Cardiac fibroblast (primary cell): ENCODE measurements at regions not wholly inside any gene's neighbourhood (a gene's known extent, or its start where the extent isn't known, plus 50 kb on each side); places are given as distances from the start of the nearest gene placed in this dataset.
"Not testable (repeated sequence)": the region's sequence is repeated elsewhere in the genome, so short reads cannot be mapped to it uniquely, and the experiment has no call there.

ENCODE experiments used
- DNase-seq, 2 donors: peaks; one replicate each; pipeline versions ENCODE4 v3.0.0 to v3.0.0-alpha.2; 2010; ENCODE audit warnings: low read depth in 2 of 2
- H3K4me3 ChIP-seq, 2 donors: replicated peaks in 1 of 2; 1 replicate in 1 of 2; 2 replicates in 1 of 2; pipeline ENCODE4 v1.5.1; 2011; ENCODE audit warnings: low read depth in 2 of 2, low read length in 2 of 2, mild to moderate bottlenecking in 2 of 2, moderate library complexity in 1 of 2
- TF ChIP-seq, protein P1 (sequence below): IDR thresholded peaks from one replicate; pipeline ENCODE4 v1.5.1; 2011; ENCODE audit warnings: low read depth, mild to moderate bottlenecking, low read length, inconsistent platforms

DNA sequence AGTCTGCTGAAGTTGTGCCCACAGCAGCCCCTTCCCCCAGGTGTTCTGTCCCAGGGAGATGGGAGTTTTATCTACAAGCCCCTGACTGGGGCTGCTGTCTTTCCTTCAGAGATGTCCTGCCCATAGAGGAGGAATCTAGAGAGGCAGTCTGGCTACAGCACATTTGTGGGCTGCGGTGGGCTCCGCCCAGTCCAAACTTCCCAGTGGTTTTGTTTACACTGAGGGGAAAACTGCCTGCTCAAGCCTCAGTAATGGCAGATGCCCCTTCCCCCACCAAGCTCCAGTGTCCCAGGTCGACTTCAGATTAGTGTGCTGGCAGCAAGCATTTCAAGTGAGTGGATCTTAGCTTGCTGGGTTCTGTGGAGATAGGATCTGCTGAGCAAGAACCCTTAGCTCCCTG, 267.4 kb upstream of the RAI14 start:
- not testable (repeated sequence) for DNase-seq

DNA sequence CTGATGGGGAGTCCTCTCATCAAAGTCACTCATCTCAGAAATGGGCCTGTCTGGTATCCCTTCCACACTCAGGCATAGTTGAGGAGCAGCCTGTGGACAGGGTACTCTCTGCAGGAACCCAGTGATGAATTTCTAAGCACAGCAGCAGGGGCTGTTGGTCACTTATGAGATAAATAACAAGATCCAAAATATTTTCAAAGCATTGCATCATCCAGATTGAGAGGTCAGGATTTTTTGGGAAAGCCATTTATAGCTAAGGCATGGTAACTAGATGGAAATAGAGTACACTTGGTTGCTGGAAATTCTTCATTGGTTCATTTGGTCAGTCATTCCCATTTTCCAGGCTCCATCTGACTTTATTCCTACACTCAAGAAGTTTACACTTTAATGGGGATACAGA, 246.8 kb upstream of the RAI14 start:
- no peak overlapping the region for H3K4me3 ChIP-seq
- TF ChIP-seq, protein P1, sequence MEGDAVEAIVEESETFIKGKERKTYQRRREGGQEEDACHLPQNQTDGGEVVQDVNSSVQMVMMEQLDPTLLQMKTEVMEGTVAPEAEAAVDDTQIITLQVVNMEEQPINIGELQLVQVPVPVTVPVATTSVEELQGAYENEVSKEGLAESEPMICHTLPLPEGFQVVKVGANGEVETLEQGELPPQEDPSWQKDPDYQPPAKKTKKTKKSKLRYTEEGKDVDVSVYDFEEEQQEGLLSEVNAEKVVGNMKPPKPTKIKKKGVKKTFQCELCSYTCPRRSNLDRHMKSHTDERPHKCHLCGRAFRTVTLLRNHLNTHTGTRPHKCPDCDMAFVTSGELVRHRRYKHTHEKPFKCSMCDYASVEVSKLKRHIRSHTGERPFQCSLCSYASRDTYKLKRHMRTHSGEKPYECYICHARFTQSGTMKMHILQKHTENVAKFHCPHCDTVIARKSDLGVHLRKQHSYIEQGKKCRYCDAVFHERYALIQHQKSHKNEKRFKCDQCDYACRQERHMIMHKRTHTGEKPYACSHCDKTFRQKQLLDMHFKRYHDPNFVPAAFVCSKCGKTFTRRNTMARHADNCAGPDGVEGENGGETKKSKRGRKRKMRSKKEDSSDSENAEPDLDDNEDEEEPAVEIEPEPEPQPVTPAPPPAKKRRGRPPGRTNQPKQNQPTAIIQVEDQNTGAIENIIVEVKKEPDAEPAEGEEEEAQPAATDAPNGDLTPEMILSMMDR: no peak
- DNase-seq: no peak

More for the DNA sequence above, 267.4 kb upstream of the RAI14 start:
- not testable (repeated sequence) for H3K4me3 ChIP-seq

DNA sequence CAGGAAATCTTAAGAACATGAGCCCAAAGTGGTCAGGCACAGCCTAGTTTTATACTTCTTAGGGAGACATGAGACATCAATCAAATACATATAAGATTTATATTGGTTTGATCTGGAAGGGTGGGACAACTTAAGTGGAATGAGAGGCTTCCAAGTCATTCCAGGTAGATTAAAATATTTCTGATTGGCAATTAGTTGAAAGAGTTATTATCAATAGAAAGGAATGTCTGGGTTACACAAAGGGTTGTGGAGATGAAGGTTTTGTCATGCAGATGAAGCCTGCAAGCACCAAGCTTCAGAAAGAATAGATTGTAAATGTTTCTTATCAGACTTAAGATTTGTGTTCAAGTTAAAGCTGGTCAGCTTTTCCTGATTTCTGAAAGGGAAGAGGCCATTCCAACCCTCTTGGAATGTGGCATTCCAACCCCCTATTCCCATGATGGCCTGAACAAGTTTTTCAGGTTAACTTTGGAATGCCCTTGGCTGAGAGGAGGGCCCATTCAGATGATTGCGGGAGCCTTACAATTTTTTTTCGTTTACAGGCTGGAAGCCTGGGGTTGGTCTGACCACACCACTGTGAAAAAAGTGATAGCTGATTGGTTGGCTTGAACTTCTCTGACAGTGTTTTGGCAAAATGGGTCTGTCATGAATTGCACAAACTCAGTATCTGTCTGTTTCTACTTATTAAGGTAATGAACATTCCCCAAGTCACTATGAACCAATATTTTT, 245.6 kb upstream of the RAI14 start:
- peak in 1 of 2 donors; percentile 28 for DNase-seq
- H3K4me3 ChIP-seq: no peak overlapping the region
- TF ChIP-seq, protein P1: no peak

DNA sequence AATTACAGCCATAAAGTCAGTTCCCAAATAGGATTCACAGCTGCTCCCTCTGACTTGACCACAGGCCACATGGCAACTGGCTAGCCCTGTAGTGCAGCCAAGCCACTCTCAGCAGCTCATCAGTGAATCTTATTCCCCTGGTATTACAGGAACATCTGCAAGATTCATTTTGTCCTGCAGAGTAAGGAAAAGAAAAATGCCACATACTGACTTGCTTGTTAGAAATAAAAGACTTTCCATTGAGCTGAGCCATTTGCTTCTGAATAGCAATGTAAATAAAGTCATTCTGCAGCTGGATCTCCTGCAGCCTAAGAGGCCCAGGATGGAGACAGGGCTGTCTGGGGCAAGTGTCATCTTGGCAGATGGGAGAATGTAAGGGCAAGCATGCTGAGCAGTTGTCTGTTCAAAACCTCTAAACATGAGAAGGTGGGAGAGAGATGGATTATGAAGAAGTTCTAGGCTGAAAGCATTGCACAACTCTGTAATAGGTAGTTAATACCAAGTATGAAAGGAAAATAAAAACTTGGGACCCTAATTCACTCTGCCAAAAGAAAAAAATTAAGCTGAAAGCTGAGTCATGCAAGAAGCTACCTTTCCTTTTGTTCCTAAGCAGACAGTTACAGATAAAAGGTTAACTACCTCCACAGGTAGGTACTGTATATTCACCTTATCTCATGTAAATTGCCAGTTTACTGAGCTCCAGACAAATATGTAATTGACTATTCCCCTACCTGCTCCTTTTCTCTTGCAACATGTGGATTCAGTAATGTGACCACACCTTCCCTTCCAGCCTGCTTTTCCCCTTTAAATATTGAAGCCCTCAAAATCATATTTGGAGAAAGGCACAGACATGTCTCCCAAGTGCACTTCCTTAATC, 244.4 kb upstream of the RAI14 start:
- no peak overlapping the region for H3K4me3 ChIP-seq
- DNase-seq: peak in 1 of 2 donors; percentile 27
- TF ChIP-seq, protein P1: no peak

DNA sequence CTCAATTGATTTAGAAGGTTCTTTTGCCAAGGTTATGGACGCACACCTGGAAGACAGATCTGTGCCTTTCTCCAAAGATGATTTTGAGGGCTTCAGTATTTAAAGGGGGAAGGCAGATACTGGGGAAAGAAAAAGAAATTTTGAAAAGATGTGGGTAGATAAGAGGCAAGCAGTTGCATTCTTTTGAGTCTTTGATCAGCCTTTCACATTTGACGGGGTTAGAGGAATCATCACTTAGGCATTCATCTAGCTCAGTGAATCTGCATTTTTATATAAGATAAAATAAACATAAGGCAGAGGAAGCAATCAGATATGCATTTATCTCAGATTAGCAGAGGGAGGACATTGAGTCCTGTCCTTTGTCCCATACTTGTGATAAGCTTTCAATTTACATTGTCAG, 243.4 kb upstream of the RAI14 start:
- DNase-seq: peak in 1 of 2 donors; percentile 48
- TF ChIP-seq, protein P1: no peak
- H3K4me3 ChIP-seq: no peak overlapping the region

DNA sequence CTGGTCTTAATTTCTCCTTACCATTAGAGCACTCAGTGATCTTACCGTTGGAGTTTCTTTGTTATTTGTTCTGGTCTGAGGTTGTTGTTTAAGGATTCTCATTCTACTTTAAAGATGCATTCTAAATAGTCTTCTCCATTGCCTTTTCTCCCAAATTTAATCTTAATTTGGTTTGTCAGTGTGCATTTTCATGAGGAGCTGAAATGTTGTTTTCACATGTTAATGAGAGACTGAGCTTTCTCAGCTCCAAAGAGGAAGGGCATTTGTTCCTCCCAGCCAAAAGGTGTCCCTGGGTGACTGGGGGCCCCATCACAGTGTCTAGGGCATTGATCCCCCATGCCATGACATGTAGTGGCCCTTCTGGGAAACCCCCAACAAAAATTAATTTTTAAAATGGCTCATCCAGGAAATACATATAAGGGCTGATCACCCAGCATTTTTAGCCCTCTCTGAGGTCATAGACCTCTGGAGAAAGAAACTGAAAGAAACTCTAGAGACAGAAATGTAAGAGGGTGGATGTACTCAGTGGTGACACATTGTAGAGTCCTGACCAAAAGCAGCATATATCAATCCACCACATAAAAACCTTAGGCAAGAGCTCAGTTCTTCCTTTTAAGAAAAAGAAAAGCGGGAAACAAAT, 240.4 kb upstream of the RAI14 start:
- peak in 1 of 2 donors; percentile 55 for DNase-seq
- no peak overlapping the region for H3K4me3 ChIP-seq
- TF ChIP-seq, protein P1: no peak
